HepG2 (cell line): ENCODE measurements at regions not wholly inside any gene's neighbourhood (a gene's known extent, or its start where the extent isn't known, plus 50 kb on each side); places are given as distances from the start of the nearest gene placed in this dataset.

Source experiments
- ATAC-seq: fragments of 200-7000 bp; cut with Tn5 transposase; 3 replicates; pipeline ENCODE4 v1.9.1; 2020; ENCODE audit warnings: mild to moderate bottlenecking, moderate library complexity
- BruUV-seq: library from RNA; stranded (reverse); fragments of 400-500 nt; replicated peaks from 2 replicates; lab custom pipeline; 2021; lab: Mats Ljungman, UMichigan
- CTCF ChIA-PET: fragments of 300-600 bp; formaldehyde crosslinking; extraction: SDS; loops from one replicate; lab custom pipeline; 2021; ENCODE audit warnings: low total read pairs, inconsistent platforms, low intra/inter-chr PET ratio; lab: Yijun Ruan, JAX
- POLR2A ChIA-PET: fragments of 350-600 bp; sonication (Branson Sonifier 250); formaldehyde crosslinking; loops from one replicate; lab custom pipeline; 2020; ENCODE audit warnings: antibody characterized with exemption, inconsistent platforms; lab: Yijun Ruan, JAX
- DNase-seq: peaks from one replicate; pipeline ENCODE4 v3.0.0-alpha.2; 2015; ENCODE audit warnings: low spot score
- FAIRE-seq: peaks from 3 replicates; lab custom pipeline; 2011; peaks lifted over from hg19 to GRCh38; lab: Jason Lieb, UNC
- H2AFZ ChIP-seq: one replicate; pipeline ENCODE4 v1.6.1; 2011; ENCODE audit warnings: low read length, inconsistent platforms
- H3K27ac ChIP-seq: fragments of 300-600 bp; 3 replicates; pipeline ENCODE4 v1.8.0; 2011; ENCODE audit warnings: mixed run types, mild to moderate bottlenecking, mixed read lengths, low read length, inconsistent platforms; ENCODE audit not compliant: insufficient read depth; ENCODE audit errors: extremely low read length
- H3K27me3 ChIP-seq, 2 experiments: fragments of 200-600 bp in 1 of 2; 2 replicates in 1 of 2; 3 replicates in 1 of 2; pipeline versions ENCODE4 v1.6.0 to v1.8.0; 2011; ENCODE audit warnings: low read length in 2 of 2, mild to moderate bottlenecking in 2 of 2, moderate library complexity in 2 of 2, inconsistent platforms in 1 of 2; ENCODE audit not compliant: insufficient read depth in 2 of 2, control insufficient read depth in 1 of 2
- H3K36me3 ChIP-seq, 2 experiments: fragments of 200-600 bp in 1 of 2; replicated peaks in 1 of 2; 2 replicates in 1 of 2; 3 replicates in 1 of 2; pipeline versions ENCODE4 v1.5.1 to v1.8.0; 2011; ENCODE audit warnings: low read length in 2 of 2, inconsistent platforms in 1 of 2; ENCODE audit not compliant: insufficient read depth in 2 of 2, control insufficient read depth in 1 of 2
- H3K4me1 ChIP-seq: 2 replicates; pipeline ENCODE4 v1.5.1; 2012; ENCODE audit warnings: low read length, inconsistent platforms; ENCODE audit not compliant: insufficient read depth
- H3K4me2 ChIP-seq: 2 replicates; pipeline ENCODE4 v1.6.0; 2011; ENCODE audit warnings: low read depth, low read length, inconsistent platforms
- H3K4me3 ChIP-seq, 3 experiments: fragments of 200-600 bp in 1 of 3; sonication (generic), shearing (Covaris generic) in 1 of 3; replicated peaks in 1 of 3; 2 replicates each; pipeline ENCODE4 v1.5.1; 2011 to 2016; ENCODE audit warnings: low read length in 3 of 3, inconsistent platforms in 2 of 3, low read depth in 2 of 3, mild to moderate bottlenecking in 2 of 3, control low read depth in 1 of 3, mixed read lengths in 1 of 3; ENCODE audit not compliant: insufficient read depth in 1 of 3
- H3K79me2 ChIP-seq: one replicate; pipeline ENCODE4 v1.6.1; 2011; ENCODE audit warnings: low read length, inconsistent platforms; ENCODE audit not compliant: insufficient read depth
- H3K9ac ChIP-seq: 2 replicates; pipeline ENCODE4 v1.6.0; 2011; ENCODE audit warnings: mild to moderate bottlenecking, low read depth, low read length, inconsistent platforms; ENCODE audit not compliant: insufficient read depth
- H3K9me3 ChIP-seq: 2 replicates; pipeline ENCODE4 v1.5.1; 2012; ENCODE audit warnings: mild to moderate bottlenecking, low read length
- H4K20me1 ChIP-seq: 2 replicates; pipeline ENCODE4 v1.6.0; 2011; ENCODE audit warnings: inconsistent platforms, mild to moderate bottlenecking, low read length, moderate library complexity; ENCODE audit not compliant: insufficient read depth
- DR1 ChIP-seq: sonication (generic); formaldehyde crosslinking; IDR thresholded peaks from 2 replicates; pipeline ENCODE4 v1.8.0; 2021; ENCODE audit warnings: mild to moderate bottlenecking, missing genetic modification reagents, inconsistent platforms
- LRRFIP1 ChIP-seq: sonication (generic); formaldehyde crosslinking; conservative IDR thresholded peaks from 2 replicates; pipeline ENCODE4 v1.4.0; 2020; ENCODE audit warnings: missing genetic modification reagents
- MAX ChIP-seq: IDR thresholded peaks from 2 replicates; pipeline ENCODE4 v1.6.1; 2012; ENCODE audit warnings: inconsistent platforms
- REST ChIP-seq, 2 experiments: IDR thresholded peaks; 2 replicates each; pipeline ENCODE4 v1.6.1; 2011 to 2012; ENCODE audit warnings: low read length in 2 of 2, borderline replicate concordance in 1 of 2, low read depth in 1 of 2, mild to moderate bottlenecking in 1 of 2, moderate library complexity in 1 of 2
- SNRNP70 ChIP-seq: fragments of 200-400 bp; formaldehyde crosslinking; IDR thresholded peaks from 2 replicates; pipeline ENCODE4 v1.6.1; 2017; ENCODE audit warnings: mild to moderate bottlenecking, low read depth, low read length, moderate library complexity
- SRSF9 ChIP-seq: fragments of 200-400 bp; formaldehyde crosslinking; IDR thresholded peaks from 2 replicates; pipeline ENCODE4 v1.6.1; 2018; ENCODE audit warnings: borderline replicate concordance, mild to moderate bottlenecking, low read depth, low read length; ENCODE audit not compliant: insufficient read depth, poor library complexity, severe bottlenecking
- TAF15 ChIP-seq: fragments of 200-400 bp; formaldehyde crosslinking; IDR thresholded peaks from one replicate; pipeline ENCODE4 v1.6.1; 2018; ENCODE audit warnings: mild to moderate bottlenecking, low read depth, low read length; ENCODE audit not compliant: poor library complexity, severe bottlenecking
- WIZ ChIP-seq: sonication (generic); formaldehyde crosslinking; IDR thresholded peaks from 2 replicates; pipeline ENCODE4 v1.5.1; 2020; ENCODE audit warnings: mild to moderate bottlenecking, missing genetic modification reagents
- ZHX1 ChIP-seq: sonication (generic); formaldehyde crosslinking; IDR thresholded peaks from 2 replicates; pipeline ENCODE4 v1.8.1; 2022; ENCODE audit warnings: low read depth, mild to moderate bottlenecking, missing genetic modification reagents
- ZNF564 ChIP-seq: sonication (generic); formaldehyde crosslinking; IDR thresholded peaks from 2 replicates; pipeline ENCODE4 v1.8.1; 2023; ENCODE audit warnings: mild to moderate bottlenecking, missing genetic modification reagents
- WGBS: methylation state at CpG from one replicate; pipeline ENCODE4 v1.1.6; 2017; ENCODE audit warnings: low lambda C conversion rate; 5-methylcytosine and 5-hydroxymethylcytosine counted together
- in situ Hi-C: cut with HindIII; loops from 2 replicates; pipeline ENCODE4 v1.10.0; 2017; ENCODE audit warnings: low pct_unique_long_range_greater_than_20kb; ENCODE audit not compliant: extremely low pct_ligation_motif_present
- intact Hi-C: fragments of 100-400 bp; cut with micrococcal nuclease; formaldehyde crosslinking; loops from one replicate; pipeline ENCODE4 v1.10.0; 2022; ENCODE audit not compliant: unreplicated experiment
- TF ChIP-seq, protein P1 (sequence below): sonication (generic); formaldehyde crosslinking; IDR thresholded peaks from 2 replicates; pipeline ENCODE4 v1.5.1; 2020; ENCODE audit warnings: missing genetic modification reagents, mild to moderate bottlenecking, borderline replicate concordance

DNA sequence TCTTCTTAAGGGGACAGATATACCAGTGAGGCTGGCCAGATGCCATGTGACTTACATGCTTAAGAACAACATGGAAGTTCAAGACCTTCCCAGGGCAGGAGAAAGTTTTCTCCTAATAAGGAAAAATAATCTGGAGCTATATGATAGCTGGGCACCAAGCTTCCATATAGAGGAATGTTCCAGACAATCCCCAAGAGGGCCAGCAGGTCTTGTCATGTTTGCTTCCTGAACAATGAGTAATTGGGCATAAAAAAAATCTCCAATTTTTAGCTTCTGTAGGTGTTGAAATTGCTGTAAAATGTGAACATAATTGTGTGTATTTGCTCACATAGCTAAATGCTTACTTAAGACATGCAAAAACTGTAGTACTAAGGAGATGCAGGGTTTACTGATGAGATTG lies 809.5 kb upstream of the PIK3C3 start (continued):
- TF ChIP-seq, protein P1, sequence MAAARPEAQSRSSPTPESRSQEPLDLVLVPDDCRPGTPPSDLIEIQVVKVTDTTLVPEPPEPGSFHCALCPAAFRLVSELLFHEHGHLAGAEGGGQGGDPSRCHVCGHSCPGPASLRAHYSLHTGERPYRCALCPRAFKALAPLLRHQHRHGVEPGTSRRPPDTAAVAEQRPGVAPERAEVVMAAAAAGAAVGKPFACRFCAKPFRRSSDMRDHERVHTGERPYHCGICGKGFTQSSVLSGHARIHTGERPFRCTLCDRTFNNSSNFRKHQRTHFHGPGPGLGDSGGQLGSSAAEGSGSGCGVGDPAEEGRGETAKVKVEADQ: no peak
- no peak for TF ChIP-seq DR1 (CRISPR knock-in tag)

DNA sequence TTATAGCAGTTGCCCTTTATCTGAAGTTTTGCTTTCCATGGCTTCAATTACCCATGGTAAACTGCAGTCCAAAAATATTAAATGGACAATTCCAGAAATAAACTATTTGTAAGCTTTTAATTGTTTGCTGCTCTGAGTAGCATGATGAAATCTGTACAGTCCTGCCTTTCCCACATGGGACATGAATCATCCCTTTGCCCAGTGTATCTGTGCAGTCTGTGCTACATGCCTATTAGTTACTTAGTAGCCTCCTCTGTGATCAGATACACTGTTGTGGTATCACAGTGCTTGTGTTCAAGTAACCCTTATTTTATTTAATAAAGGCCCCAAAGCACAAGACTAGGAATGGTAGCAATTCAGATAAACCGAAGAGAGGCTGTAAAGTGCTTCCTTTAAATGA lies 810.6 kb upstream of the PIK3C3 start:
- Histone ChIP-seq H3K4me1 (no peaks in the 10 kb centered on the region), H3K27ac (no peak overlapping the region), H3K79me2 (no peaks in the 10 kb centered on the region), H2AFZ (no peak overlapping the region), H4K20me1 (no peaks in the 10 kb centered on the region), H3K36me3 (no peaks in the 10 kb centered on the region), H3K9me3 (no peaks in the 10 kb centered on the region), H3K27me3 (no peaks in the 10 kb centered on the region), H3K4me3 (no peak overlapping the region), H3K4me2 (no peak overlapping the region), H3K9ac (no peak overlapping the region)
- POLR2A ChIA-PET: no interaction called here
- DNase-seq (no peak), FAIRE-seq (no peak), ATAC-seq (no peak)
- WGBS: 0% methylated on average over 1 of the region's 1 CpG
- intact Hi-C loops: no loop called here
- CTCF ChIA-PET: no interaction called here
- no TSS peak for BruUV-seq
- in situ Hi-C loops: no loop called here
- TF ChIP-seq WIZ (CRISPR knock-in tag) (no peak), TAF15 (no peak), ZHX1 (no peak), ZNF564 (no peak), REST (IDR thresholded peaks at IDR 0.05; ENCODE audit: borderline replicate concordance in 1 of 2, low read depth in 1 of 2, low read length in 2 of 2) (no peak), LRRFIP1 (CRISPR knock-in tag) (no peak), MAX (no peak), SRSF9 (no peak), SNRNP70 (no peak)
- TF ChIP-seq, protein P1: no peak
